GM19468 (cell line): ENCODE measurements at regions not wholly inside any gene's neighbourhood (a gene's known extent, or its start where the extent isn't known, plus 50 kb on each side); places are given as distances from the start of the nearest gene placed in this dataset.
A peak's percentile ranks its signal among the peaks of the same experiment; 100 is the strongest.
"Not testable (repeated sequence)": the region's sequence is repeated elsewhere in the genome, so short reads cannot be mapped to it uniquely, and the experiment has no call there.

Experiments
- ATAC-seq: cut with Tn5 transposase; IDR thresholded peaks from one replicate; pipeline ENCODE4 v1.9.1; 2021; ENCODE audit warnings: mild to moderate bottlenecking, moderate library complexity, moderate number of reproducible peaks; ENCODE audit not compliant: unreplicated experiment; ENCODE audit errors: extremely low read depth

DNA sequence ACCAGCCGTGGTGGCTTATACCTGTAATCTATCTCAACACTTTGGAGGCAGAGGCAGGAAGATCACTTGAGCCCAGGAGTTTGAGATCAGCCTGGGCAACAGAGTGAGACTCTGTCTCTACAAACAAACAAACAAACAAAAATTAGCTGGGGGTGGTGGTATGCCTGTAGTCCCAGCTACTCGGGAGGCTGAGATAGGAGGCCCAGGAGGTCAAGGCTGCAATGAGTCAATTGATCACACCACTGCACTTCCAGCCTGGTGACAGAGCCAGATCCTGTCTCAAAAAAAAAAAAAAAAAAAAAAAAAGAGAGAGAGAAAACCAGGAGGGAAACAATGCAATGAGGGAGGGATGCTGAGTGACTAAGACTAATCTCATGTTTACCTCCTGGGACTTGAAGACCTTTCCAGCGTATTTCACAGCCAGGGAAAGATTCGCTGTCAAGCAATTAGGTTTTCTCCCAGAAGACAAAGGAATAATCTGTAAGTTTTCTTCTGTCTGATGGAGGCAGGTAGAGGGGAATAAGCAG is 51.1 kb upstream of the MIER3 start:
- ATAC-seq: no peak

DNA sequence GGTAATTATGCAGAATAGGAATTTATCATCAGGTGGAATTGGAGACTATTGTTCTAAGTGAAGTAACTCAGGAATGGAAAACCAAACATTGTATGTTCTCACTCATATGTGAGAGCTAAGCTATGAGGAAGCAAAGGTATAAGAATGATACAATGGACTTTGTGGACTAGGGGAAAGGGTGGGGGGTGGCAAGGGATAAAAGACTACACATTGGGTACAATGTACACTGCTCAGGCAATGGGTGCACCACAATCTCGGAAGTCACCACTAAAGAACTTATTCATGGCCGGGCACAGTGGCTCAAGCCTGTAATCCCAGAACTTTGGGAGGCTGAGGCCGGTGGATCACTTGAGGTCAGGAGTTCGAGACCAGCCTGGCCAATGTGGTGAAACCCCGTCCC is 51.6 kb upstream of the MIER3 start:
- not testable (repeated sequence) for ATAC-seq

DNA sequence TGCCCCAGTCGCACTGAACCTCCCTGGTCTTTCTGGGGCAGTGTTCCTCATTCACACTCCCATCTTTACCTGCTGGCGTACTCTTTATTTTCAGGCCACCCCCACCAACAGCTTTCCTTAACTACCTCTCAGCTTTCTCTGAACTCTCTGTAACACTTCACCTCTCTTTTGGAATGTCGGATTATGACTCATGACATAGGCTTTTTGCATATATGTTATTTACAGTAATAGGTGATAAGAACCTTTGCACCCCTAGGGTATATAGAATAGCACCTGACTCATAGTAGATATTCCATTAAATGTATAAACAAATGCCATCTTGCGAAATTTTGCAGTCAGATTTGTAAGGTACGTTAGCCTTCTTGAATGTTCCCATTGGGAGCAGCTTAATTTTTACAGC is 52.9 kb upstream of the MIER3 start:
- ATAC-seq: no peak

DNA sequence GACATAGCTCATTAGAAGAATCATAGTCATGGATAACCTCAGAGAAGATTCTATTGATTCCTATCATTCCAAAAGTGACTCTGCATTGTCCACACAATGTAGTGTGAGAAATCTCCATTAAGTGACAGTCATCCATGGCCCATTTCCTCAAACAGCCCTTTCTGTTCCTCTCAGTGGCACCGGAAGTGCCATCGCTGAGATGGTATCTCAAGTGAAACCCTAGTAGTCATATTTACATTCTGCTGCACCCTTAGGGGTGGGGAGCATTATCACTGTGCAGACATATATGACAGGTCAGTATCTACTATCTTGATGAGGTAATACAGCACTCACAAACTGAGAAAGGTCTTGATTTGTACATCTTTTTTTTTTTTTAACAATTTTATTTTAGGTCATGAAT is 55.4 kb upstream of the MIER3 start:
- peak; percentile 82 for ATAC-seq

DNA sequence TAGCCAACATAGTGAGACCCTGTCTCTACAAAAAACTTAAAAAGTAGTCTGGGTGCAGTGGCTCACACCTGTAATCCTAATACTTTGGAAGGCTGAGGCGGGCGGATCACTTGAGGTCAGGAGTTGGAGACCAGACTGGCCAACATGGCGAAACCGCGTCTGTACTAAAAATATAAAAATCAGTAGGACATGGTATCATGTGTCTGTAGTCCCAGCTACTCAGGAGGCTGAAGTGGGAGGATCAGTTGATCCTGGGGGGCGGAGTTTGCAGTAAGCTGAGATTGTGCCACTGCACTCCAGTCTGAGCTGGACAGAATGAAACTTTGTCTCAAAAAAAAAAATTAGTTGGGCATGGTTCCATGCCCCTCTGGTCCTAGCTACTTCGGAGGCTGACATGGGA is 57.9 kb upstream of the MIER3 start:
- ATAC-seq: no peak

DNA sequence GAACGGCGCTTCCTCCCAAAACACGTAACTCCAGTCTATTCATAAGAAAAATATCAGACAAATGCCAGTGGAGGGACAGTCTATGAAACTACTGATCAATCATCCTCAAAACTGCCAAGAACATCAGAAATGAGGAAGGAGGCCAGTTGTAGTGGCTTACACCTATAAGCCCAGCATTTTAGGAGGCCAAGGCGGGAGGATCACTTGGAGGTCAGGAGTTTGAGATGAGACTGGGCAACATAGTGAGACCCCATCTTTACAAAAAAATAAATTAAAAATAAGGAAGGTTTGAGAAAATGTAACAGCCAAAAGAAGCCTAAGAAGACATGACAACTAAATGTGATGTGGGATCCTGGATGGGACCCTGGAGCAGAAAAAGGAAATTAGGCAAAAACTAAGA is 58.9 kb upstream of the MIER3 start:
- no peak for ATAC-seq

DNA sequence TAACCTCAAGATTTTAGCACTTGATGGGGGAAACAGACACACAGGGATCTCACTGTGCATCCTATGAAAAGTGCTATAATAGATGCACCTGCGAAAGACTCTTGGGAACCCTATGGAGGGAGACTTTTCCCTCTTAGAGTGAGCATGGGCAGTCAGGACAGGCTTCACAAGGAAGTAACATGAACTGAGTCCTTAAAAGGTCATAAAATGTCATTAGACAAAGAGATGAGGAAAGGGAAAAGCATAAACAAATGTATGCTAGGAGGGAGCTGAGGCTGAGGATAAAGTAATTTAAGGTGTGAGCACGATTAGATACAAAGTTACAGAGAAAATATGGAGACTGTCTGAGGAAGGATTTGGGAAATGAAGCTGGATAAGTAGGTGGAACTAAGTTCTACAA is 60.6 kb upstream of the MIER3 start:
- no peak for ATAC-seq

DNA sequence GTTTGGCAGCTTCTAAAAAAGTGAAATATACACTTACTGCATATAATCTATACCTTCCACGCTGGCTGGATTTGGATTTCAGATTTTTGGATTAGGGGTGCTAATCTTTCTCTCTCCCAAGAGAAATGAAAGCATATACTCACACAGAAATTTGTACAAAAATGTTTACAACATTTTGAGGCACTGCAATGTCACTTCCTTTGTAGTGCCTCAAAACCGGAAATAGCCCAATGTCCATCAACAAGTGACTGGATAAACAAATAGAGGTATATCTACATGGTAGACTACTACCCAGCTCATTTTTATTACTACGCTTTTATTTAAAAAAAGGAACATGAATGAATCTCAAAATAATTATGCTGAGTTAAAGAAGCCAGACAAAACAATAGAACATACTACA is 74.0 kb upstream of the MIER3 start:
- no peak for ATAC-seq

DNA sequence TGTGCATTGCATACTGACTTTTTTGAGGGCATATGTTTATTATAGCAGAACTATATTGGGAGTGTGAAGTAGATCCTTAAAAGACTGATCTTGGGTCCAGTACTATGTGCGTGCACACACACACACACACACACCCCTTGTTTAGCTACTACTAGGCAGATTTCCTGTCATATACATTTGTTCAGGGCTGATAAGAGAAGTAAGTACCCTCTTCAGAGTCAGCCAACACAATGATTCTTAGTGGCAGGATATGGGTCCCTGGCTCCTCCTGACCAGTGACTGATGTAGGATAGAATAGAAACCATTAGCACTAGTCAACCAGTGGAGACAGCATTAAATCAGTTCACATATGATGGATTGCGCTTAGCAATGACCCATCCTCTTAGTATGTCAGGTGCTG is 76.2 kb upstream of the MIER3 start:
- ATAC-seq: no peak

DNA sequence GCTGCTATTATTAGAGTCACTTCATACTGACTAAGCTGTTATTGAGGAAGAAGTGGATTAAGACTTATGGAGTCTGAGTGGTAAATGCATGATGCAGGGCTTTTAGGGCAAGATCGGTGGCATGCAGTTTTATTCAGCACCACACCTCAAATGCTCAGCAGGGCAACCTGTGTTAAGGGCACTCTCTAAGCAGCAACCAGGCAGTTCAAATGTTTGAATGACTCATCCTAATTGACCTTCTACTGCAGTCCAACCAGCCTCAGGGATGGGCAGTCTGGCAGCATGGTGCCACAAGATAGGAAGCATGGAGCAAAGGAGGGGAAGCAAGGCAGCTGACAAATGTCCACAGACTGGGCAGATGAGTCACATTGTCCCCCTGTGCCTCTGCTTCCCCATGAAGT is 80.2 kb upstream of the MIER3 start:
- no peak for ATAC-seq

DNA sequence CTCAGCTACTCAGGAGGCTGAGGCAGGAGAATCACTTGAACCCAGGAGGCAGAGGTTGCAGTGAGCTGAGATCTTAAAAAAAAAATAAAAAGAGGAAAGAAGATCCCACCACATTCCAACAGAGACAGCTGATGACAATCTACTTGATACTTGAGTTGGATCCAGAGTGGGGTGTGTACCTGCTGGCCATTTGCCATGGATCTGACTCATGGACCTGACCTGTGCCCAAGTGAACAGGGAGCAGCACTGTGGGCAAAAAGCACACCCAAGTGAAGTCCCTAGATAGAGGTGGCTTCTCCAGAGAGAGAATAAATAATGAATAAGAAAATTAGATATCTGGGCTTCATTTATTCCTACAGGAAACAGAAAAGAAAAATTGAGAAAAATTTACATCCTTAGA is 81.2 kb upstream of the MIER3 start:
- ATAC-seq: no peak

DNA sequence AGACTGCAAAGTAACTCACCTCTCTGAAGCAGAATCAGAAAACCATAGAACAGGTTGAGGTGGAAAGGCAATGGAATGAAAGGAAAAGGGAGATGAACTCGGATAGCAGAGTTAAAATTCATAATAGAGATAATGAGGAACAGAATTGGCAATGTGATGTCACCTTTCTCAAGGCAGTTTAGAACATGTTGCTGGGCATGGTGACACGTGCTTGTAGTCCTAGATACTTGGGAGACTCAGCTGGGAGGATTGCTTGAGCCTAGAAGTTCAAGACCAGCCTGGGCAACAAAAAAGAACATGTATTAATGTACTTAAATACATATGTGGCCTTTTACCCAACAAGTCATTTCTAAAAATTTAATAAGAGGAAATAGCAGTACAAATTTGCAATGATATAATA is 81.6 kb upstream of the MIER3 start:
- ATAC-seq: no peak

DNA sequence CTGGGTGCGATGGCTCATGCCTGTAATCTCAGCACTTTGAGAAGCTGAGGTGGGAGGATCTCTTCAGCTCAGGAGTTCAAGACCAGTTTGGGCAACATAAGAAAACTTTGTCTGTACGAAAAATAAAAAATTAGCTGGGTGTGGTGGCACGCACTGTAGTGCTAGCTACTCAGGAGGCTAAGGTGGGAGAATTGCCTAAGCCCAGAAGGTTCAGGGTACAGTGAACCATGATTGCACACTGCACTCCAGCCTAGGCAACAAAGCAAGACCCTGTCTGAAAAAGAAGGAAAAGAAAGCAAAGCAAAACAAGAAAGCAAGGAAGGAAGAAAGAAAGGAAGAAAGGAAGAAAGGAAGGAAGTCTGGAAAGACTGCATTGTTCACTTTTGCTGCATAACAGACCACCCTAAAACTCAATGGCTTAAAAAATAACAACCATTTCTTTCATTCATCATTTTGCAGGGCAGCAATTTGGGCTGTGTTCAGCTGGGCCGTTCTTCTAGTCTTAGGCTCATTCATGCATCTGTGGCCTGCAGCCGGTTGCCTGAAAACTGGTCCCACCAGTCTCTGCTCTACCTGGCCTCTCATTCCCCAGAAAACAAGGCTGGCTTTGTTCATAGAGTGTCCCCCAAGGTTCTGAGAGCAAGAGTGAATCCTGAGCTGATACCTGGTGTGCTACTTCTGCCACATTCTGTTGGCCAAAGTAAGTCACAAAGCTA is 82.4 kb upstream of the MIER3 start:
- no peak for ATAC-seq

DNA sequence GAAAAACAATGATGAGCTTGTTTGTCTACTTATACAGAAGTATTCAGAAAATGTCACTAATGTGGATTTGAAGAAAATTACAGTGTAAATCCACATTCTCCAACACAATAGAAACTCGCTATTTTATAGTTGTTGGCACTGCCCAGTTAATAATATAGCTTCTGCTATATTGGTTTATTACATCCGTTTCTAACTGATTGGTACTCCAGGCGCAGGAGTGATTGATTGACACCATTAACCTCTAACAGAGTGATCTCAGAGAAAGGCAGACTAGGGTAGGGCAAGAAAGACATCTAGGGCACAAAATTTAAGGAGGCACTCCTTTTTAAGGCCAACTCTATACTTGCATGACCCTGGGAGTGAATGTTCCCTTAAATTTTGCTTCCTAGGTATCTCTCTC is 84.0 kb upstream of the MIER3 start:
- no peak for ATAC-seq

DNA sequence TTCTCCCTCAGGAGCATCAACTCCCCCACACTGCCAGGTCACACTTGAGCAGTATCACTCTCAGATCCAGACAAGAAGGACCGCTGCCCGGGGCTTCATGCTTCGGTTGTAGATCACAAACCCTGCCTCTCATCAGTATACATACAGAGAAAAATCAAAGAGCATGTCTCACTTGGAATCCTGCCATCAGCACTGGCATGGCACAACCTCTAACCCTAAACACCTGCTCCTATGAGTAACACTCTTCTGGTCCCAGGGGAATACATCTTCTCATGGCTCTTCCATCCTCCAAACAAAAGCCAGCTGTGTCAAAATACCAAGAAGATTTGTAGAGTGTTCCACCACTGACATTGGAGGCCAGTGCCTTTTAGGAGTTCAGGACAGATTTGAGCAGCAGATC is 84.8 kb upstream of the MIER3 start:
- no peak for ATAC-seq

DNA sequence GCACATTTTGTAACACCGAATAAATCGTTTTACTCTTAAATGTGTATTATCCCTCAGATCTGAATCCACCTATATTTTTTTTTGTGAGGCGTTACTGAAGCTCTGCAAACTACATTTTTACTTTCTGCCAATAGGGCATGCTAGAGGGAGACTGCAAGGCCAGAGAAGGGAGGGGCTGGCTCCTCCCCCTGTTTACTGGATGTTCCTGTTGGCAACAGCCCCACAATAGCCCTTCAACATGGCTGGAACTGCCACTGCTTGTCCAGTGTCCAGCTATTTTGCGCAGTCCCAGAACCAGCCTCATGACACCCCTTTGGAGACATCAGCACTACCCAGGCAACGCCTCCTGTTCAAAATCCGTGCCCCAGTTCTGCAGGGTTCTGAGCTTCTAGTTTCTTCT is 85.4 kb upstream of the MIER3 start:
- ATAC-seq: no peak

DNA sequence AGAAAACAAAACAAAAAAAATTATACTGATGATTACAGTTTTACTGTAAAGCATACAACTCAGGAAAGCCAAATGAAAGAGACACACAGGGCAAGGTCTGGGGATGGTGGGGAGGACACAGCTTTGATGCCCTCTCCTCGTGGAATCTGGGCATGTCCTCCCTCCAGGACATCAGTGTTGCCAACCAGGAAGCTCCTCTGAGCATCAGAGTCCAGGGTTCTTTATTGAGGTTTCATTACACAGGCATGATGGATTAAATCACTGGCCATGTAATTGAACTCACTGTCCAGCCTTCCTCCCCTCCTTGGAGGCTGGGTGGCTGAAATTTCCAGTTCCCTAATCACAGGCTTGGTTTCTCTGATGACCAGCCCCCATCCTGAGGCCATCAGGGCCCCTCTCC is 89.6 kb upstream of the MIER3 start:
- no peak for ATAC-seq

DNA sequence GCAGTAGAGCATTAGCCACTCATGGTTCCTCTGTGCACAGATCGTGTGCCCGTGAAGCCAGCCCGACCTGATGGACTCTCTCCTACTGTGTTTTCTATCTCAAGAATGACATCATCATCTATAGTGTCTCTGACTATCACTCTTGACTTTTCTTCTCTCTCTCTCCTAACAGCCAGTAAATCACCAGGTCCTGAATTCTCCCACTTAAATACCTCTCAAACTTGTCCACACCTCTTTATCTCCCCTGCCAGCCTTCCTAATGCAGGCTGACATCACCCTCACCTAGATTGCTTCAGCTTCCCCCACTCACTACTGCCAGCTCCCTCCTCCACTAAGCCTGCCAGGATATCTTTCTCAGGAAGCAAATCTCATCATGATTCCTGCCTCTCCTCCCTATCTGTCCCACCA is 90.6 kb upstream of the MIER3 start:
- ATAC-seq: no peak

DNA sequence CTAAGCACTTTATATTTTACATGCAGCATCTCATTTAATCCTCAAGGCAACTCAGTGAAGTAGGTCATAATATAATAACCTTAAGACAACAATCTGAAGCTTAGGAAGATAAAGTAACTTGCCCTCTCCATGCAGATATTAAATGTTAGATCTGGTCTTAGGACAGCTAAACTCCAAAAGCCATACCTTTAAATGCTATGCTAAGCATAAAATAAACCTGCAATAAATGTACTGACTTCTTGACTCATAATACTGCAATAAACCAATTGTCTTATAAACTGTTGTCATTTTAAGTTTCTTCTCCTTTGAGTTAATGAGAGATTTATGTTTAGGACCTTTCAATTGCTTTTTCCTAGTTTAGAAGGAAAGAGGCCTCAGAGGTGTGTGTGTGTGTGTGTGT is 102.2 kb upstream of the MIER3 start:
- no peak for ATAC-seq

DNA sequence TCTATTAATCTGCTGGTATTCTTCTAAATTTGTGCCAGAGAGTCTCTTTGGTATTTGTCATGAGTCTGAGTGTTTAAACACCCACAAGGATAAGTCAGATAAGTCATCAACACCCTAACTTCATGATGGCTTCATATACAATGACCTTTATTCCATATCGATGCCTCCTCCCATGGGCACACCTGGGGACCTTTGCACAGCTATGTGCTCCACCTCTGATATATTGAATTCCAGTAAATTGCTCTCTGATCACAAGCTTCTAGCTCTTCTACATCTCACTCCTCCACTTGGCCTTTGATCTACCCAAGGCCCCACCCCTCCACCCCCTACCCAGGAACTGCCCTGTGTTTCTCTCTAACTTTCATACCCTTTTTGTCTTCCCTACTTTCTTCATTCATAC is 102.7 kb upstream of the MIER3 start:
- ATAC-seq: no peak

DNA sequence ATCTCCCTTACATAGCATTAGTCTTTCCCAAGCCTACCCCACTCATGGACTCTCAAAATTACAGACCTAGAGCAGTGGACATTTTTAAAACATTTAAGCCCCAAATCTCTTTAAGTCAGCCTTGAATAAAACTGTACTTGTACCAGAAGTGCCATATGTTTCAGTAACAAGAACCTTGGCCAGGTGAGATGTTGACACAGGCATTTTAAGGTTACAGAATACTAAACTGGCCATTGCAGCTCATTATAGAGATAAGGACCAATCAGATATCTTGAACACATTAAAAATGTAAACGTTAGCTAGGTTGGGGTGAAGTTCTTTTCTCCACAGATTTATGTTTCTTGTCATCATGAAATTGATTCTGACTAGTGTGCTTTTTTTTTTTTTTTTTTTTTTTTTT is 103.8 kb upstream of the MIER3 start:
- ATAC-seq: no peak

DNA sequence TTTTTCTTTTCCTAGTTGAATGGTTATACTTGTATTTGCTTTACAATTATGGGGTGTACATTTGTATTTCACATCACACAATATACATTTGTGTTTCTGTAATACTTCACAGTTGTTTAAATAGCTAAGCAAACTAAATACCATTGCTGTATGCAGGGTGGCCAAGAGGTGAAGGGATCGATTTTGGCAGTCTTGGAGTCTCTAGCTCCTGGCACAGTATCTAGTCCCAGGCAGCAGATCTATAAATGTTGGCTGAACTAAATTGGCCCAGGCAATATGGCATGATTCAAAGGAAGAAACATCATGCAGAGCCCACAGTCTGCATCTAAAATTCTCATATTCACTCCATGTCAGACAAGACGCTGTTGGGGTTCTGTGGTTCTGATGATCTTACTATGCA is 110.1 kb upstream of the GPBP1 start:
- no peak for ATAC-seq
